Raji (cell line): ENCODE measurements at regions not wholly inside any gene's neighbourhood (a gene's known extent, or its start where the extent isn't known, plus 50 kb on each side); places are given as distances from the start of the nearest gene placed in this dataset.

ENCODE experiments used
- POLR2A ChIP-seq: IDR thresholded peaks from 2 replicates; pipeline ENCODE4 v1.6.1; 2011; ENCODE audit warnings: low read depth, low read length, control low read depth; ENCODE audit not compliant: insufficient read depth

DNA sequence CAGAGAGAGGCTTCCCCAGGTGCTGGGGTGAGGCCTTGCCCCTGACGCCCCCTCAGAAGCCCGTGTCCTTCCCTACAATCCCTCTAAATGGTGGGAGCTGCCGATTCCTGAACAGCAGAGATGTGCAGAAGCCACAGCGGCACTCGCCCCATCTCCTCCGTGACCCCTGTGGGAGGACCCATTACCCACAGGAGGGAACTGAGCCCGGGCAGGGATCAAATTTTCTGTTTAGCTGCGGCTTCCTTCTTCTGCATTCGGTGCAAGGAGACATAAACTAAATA lies 181.2 kb upstream of the RAB6C start:
- TF ChIP-seq POLR2A: no peak

DNA sequence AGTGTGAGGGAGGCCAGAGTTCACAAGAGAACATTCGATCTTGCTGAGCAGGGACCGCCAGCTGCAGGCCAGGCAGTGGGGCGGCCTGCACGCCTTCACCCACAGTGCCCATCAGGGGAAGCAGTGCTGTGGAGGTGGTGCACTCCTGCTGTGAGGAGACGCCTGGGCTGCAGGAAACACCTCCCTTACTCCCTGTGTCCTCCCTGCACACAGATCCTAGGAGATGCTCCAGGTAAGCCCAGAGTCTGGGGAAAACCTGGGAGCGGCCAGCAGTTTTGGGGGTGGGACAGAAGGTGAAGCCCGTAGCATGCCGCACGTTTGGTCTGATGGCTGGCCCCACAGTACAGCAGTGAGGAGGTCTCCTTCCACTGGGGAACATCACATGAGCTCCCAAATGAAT lies 180.8 kb upstream of the RAB6C start:
- TF ChIP-seq POLR2A: no peak

DNA sequence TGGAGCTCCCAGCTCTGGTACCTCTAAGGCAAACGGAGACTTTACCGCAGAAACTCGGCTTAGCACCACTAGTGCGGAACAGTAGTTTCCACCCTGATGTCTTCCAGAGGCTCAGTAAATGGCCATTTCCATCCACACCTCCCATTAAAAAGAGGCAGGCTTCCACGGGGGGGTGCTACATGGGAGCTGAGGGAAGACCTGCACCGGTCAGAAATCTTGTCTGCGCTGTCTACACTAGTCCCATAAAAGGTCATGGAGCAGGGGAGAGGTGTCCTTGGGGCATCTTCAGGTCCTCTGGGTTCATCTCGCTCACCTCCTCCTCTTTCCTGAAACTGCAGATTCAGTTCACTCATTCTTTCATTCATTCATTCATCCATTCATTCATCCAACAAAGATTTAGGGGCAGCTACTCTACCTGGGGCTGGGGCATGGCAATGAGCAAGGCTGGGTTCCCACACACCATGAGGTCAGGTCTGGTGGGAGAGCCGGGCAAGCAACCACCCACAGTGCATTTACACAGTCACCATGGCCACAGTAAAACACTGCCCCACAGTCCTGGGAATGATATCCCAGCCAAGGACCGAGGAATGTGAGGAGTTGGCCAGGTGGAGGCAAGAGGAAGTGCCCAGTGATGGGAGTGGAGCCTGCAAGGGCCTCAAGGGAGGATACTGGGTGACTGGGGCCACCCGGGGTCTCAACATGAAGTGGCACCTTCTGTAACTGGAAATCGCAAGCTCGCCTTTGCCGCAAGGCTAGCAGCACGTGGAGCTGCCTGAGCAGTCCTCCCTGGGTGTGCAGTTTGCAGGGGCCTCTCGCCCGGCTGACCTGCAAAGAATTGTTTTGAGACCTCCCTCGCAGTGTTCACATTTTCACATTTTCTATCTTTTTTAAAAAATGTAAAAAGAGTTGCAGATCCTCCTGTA lies 180.2 kb upstream of the RAB6C start:
- no peak for TF ChIP-seq POLR2A

DNA sequence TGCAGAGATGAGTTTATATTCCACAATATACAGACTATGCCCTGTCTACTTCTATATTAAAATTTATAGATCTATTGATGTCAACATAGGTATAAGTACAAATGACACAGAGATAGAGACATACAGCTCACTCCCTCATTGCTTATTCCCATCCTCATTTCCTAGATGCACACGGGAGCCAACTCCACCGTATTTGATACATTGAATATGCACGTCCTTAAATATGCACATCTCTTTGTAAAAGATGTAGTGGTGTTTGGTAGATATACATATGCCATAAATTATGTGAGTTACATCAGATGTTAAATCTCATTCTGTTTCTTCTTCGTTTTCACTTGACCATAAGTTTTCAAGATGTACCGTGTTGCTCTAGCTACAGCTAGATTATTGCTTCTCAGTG lies 179.2 kb upstream of the RAB6C start:
- no peak for TF ChIP-seq POLR2A

DNA sequence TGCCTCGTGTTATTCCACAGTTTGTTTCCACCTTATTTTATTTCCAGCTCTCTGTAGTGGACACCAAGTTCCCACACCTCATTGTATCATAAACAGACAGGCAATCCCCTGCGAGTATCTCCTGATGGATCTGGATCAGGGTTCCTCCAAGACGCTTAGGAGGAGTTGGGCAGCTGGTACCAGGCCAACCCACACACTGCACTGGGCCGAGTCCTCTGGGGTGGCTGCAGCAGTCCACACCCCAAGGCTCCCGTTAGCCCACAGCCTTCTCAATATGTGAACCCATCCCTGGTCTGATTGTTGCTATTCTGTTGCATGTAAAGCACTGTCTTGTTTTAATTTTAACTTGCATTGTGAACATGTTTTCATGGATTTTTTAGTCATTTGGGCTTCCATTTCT lies 178.8 kb upstream of the RAB6C start:
- TF ChIP-seq POLR2A: no peak

DNA sequence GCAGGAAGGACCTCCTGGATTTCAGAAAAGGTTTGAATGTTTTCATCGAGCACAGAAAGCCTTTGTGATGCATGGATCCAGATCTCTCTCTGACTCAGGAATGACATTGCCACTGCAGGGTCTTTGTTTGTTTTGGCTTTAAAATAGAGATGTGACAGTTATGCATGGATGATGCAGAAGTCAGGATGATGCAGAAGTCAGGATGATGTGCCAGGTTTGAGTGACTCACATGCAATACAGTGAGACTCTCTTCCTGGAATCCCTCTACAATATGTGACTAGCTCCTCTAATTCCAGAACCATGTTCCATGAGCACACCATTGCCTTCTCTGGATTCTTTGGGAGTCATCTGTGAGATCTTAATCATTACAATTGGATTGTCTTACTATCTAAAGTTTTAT lies 177.9 kb upstream of the RAB6C start:
- TF ChIP-seq POLR2A: no peak

DNA sequence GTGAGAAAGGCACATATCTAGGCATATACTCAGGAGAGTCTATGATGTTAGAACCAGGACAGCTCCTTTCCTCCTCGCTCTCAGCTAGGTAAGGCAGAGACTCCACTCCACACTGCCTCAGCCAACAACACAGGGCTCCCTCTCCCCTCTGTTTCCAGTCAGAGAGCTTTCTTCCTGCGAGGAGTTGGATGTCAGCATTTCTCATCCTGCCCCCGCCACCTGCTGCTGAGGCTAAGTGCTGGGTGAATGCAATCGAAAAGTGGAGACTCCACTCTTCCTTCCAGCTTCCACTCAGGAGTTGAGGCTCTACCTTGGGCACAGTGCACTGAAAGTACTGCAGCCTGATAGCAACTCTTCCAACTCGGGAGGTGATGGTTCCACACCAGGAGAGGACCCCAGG lies 177.2 kb upstream of the RAB6C start:
- TF ChIP-seq POLR2A: no peak

DNA sequence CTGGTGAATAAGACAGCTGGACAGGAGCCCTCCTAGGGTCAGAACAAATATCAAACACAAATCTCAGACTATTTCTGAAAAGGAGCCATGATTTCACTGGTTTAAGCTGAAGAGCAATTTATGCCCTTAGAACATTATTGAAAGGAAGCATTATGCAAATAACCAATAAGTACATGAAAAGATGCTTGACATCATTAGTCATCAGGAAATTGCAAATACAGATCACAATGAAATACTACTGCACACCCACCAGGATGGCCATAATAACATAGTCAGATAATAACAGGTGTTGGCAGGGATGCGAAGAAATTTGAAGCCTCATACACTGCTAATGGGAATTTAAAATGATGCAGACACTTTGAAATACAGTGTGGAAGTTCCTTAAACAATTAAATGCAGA lies 176.4 kb upstream of the RAB6C start:
- no peak for TF ChIP-seq POLR2A

DNA sequence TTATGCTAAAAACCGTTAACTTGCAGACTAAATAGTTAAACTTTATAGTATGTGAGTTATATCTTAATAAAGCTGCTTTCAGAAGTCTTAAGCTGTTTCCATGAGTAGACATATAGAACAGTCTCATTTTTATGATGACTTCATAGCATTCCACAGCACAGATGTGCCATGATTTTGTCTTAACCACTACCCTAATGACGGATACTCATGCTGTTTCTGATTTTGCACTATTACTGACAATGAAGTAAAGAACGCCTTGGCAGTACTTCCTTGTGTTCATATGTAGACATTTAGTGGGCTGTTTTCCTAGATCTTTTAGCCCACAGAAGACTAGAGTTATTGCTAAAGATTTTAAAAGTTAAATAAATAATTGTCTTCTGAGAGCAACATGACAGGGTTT lies 175.6 kb upstream of the RAB6C start:
- no peak for TF ChIP-seq POLR2A

DNA sequence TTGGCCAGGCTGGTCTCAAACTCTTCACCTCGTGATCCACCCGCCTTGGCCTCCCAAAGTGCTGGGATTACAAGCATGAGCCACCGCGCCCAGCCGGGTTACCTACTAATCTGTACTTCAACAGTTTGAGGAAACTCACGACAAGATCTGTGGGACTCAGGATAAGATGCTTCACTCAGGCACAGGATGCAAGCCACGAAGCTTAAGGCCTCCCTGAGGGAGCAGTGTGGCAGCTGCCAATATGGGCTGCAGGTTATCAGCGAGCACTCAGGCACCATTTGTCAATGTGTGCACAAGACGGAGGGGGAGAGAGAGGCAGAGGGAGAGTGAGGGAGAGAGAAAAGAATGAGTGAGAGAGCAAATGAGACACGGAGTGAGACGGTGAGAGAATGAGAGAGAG lies 173.6 kb upstream of the RAB6C start:
- no peak for TF ChIP-seq POLR2A

DNA sequence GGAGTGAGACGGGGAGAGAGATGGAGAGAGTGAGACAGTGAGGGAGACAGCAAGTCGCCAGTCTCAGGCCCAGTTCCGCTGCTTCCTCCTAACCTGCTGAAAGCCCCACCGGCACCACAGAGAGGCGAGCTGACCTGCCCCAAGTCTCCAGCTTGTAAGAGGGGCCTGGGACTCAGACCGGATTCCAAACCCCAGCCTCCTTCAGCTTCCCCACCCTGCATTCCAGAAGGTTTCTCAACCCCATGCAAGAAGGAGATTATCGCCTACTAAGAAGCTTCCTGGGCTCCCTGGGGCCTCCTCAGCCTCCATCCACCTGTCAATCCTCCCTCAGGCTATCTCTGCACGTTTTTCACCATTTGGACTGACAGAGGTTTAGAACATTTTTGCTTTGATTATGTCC lies 173.1 kb upstream of the RAB6C start:
- TF ChIP-seq POLR2A: no peak

DNA sequence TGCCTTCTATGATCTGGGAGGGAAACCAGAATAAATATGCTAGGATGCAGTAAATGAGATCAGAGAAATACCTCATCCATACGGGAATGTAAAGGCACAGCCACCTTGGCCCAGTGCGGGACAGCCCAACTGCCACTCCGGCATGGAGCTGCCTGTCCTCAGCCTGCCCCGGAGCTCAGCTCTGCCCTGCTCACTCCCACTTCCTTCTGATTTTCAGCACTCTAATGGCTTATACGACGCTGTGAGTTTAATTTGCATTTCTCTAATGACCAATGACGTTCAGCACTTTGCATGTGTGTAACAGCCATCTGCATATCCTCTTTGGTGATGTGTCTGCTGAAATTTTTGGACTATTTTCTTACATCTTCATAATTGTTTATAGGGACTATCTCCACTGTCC lies 172.5 kb upstream of the RAB6C start:
- no peak for TF ChIP-seq POLR2A

DNA sequence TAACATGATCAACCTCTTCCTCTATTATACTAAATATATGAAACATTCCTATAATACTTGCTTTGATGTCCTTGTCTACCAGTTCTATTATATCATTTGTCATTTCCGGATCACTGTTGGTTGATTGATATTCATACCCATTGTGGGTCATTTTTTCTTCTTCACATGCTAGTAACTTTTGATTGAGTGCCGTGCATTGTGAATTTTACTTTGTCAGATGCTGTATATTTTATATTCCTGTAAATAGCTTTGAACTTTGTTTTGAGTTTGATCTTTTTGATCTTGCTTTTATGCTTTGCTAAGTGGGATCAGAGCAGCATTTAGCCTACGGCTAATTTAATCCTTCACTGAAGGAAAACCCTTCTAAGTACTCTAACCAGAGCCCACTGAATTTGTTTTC lies 168.9 kb upstream of the RAB6C start:
- no peak for TF ChIP-seq POLR2A

DNA sequence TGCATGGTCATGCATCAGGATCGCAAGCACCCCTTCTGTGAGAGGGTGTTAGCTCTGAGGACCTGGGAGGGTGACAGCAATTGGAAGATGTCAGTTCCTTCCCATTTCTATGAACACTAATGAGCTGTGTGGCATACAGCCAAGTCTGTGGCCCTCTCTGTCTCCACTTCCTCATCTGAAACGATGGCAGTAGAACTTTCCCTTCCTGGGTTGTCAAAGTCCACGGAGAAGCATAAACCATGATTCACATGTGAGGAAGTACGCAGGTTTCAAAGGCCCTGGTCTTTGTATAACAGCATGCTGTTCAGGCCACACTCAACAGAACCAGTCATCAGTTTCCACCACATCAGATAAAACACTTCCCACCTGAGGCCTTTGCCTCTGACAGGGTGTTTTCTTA lies 167.4 kb upstream of the RAB6C start:
- TF ChIP-seq POLR2A: no peak

DNA sequence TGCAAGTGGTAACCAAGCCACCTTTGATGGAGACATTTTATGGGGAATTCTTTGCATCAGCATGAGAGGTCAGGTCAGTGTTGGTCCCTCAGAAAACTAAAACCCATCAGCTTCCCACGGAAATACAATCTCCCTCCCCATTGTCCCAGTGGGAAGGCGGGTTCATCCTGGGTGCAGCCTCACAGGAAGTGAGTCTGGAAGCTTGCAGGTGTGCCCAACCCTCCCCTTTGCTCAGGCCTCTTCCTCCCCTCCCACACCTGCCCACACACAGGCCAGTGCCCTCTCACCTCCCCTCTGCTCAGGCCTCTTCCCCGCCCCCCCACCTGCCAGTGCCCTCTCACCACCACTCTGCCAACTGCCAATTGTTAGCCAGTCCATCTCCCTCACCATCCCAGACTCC lies 166.8 kb upstream of the RAB6C start:
- no peak for TF ChIP-seq POLR2A

DNA sequence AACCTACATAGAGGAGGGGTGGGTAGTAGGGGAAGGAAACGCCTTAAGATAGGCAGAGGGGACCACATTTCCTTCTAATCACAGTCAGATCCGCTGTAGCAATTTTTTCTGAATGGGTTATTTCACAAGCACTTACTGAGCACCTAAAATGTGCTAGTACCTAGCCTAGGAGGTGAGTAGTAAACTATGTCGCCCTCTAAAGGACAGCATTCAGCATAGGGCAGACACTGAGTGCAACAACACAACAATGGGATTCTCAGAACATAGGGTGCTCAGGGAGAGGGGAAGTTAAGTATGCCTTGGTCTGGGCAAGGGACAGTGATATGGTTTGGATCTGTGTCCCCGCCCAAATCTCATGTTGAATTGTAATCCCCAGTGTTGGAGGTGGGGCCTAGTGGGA lies 166.1 kb upstream of the RAB6C start:
- no peak for TF ChIP-seq POLR2A

DNA sequence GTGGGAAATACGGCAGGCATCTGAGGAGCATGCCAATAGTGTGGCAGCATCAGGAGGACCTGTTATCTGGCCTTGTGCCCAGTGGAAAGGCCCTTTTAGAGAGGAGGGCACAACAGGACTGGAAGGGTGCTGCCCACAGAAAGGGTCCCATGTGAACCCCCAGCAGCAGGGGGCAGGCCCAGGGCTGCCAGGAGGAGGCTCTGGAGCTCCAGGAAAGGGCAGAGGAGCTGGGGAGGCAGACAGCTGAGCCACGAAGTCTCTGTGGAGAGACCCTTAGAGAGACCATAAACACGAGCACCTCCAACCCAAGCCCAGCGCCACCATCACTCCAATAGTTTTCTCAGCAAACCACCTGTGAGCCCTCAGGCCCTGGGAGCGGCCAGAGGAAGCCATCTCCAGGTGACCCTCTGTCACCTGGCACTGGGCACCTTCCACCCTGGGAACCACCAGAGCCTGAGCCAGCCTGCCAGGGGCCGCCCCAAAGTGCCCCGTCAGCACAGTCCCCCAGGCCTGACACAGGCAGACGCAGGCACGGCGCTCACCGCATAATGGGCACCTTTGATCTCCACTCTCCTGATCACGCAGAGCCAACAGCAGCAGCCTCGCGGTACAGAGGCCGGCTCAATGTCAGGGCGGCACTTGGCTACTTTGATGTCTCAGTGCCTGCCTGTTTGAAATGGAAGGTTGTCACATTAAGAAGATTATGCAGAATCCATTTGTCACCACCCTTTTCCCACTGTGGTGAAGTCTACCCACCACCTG lies 162.5 kb upstream of the RAB6C start:
- TF ChIP-seq POLR2A: no peak

DNA sequence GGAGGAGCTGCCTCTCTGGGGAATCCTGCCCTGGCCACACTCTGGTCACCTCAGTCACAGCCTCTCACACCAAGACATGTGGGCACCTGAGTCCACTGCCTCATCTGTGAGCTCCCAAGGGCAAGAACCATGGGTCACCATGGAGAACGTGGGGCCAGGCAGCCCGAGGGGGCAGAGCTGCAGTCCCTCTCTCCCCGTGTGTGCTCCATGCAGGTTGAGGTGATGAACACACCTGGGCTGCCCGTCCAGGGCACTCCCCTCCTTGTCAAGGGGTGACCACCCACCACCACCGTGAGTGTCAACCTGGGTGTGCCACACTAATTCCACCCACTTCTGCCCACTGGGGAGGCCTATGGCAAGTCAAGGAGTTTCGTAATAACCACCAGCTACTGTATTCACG lies 159.6 kb upstream of the RAB6C start:
- no peak for TF ChIP-seq POLR2A

DNA sequence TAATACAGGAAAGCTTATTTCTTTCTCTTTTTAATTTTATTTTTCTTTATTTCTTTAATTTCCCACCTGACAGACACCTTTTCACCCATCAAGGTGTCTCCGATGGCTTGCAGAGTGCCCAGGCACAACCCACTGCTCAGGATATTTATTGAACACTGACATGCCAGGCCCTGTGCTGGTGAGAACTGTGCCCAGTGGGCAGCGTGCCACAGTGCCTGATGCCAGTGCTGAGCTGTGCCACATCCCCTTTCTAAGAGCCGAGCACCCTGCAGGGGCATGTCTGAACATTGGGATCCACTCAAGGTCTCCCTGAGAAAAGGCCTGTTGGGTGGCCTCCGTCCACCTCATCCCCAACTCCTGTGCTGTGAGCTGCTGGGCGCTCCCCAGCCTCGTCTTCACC lies 158.6 kb upstream of the RAB6C start:
- no peak for TF ChIP-seq POLR2A
